Right ventricle myocardium inferior (tissue), 1 donor: ENCODE measurements at regions not wholly inside any gene's neighbourhood (a gene's known extent, or its start where the extent isn't known, plus 50 kb on each side); places are given as distances from the start of the nearest gene placed in this dataset.
"Not testable (repeated sequence)": the region's sequence is repeated elsewhere in the genome, so short reads cannot be mapped to it uniquely, and the experiment has no call there.

Experiments
- ATAC-seq: fragments of 200-7000 bp; cut with Tn5 transposase; one replicate; pipeline ENCODE4 v1.9.1; 2020; ENCODE audit warnings: mild to moderate bottlenecking, moderate library complexity
- DNase-seq: peaks from one replicate; pipeline ENCODE4 v3.0.0; 2021; ENCODE audit errors: missing footprints
- intact Hi-C: fragments of 100-400 bp; cut with DNase I; formaldehyde crosslinking; loops from one replicate; pipeline ENCODE4 v1.11.0; 2022
- donor health status: DM: no; HTN: yes; CAD: no; lungs with severe emphysema.

DNA sequence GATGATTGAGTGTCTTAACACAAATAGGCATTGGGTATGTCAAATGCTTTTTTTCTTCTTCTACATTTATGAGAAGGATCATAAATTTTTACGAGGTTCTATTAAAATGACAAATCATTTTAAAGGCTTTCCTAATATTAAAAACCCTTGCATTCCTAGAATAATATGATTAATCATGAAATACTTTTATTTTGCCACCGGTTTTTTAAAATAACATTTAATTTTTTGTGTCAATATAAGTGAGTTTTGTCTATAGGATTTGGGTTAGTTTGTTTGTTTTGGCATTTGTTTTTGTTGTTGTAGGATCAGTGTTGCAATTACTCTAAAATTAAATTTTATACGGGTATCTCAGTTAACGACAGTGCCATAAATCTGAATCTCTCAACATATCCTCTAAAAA lies 169.7 kb upstream of the STK26 start:
- intact Hi-C loops: no loop called here
- ATAC-seq (no peak), DNase-seq (no peak)

DNA sequence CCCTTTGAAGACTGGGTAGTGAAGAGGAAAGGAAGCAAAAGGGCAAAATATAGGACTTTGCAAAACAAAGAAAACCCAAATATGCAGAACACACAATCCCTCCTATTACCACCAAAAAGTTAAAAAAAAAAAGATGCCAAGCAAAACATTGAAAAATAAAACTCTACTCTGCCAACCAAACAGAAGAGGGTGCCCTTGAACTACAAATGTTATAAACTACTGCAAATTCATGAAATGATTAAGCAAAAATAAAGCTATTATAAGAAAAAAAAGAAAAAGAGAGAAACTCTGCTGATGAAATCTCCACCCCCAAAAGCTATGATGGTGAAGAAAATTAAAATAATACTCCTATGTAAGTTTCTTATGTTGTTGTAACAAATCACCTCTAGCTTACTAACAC lies 168.5 kb upstream of the STK26 start:
- no peak for DNase-seq
- ATAC-seq: no peak
- intact Hi-C loops: no loop called here

DNA sequence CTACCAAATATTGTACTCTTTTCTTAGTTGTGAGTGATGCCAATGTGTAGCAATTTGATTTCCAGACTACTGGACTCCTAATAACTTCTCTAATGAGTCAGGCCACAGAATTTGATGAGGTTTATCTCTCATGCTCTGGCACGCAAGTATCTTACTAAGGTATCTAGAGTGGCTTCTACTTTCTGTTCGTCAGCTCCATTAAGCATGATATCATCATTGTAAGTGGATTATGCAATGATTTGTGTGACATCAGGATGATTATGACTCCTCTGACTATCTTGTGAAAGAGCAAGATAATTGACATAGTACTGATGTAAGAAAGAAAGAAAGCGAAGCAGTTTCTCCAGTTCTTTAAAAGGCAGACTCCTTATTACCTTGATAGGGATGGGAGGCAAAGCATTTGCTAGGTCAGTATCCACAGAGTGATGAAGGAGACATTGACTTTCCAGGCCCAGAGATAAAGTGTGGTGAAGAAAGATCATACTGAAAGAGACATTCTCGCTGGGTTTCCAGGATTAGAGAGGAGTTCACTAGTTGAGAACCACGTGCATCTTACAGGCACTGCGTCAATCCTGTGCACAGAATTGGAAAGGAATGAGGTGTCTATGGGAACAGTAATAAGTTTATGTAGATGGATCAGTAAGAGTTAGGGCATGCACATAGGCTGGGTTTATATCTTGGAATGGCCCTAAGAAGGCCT lies 161.9 kb upstream of the STK26 start:
- no peak for ATAC-seq
- no peak for DNase-seq
- intact Hi-C loops: no loop called here

DNA sequence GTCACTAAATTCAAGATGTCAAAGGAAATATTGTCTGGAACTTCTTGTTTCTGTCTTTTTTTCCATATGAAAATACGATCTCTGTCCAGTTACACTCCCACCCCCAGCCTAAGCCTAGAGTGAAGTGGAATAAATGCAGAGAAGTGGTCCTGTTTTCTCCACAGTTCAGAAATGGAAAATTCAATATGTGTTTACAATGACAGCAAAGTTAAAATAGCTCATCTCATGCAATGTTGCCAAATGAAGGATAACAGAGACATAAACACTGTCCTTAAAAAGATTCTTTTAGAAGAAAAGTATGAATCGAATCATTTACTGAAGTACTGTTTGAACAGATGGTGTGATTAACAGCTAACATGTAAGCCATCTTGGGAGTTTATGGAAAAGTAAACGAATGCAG lies 160.8 kb upstream of the STK26 start:
- intact Hi-C loops: no loop called here
- no peak for ATAC-seq

DNA sequence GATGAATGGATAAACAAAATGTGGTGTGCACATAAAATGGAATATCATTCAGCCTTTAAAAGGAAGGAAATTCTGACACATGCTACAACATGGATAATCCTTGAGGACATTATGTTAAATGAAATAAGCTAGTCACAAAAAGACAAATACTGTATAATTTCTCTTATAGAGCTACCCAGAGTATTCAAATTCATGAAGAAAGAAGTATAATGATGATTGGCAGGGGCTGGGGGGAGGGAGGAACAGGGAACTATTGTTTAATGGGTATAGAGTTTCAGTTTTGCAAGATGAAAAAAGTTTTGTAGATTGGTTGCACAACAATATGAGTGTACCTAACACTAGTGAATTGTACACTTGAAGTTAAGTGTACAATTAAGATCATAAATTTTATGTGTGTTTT lies 153.9 kb upstream of the STK26 start:
- intact Hi-C loops: no loop called here
- no peak for DNase-seq
- no peak for ATAC-seq

More for the DNA sequence above, 160.8 kb upstream of the STK26 start:
- no peak for DNase-seq

DNA sequence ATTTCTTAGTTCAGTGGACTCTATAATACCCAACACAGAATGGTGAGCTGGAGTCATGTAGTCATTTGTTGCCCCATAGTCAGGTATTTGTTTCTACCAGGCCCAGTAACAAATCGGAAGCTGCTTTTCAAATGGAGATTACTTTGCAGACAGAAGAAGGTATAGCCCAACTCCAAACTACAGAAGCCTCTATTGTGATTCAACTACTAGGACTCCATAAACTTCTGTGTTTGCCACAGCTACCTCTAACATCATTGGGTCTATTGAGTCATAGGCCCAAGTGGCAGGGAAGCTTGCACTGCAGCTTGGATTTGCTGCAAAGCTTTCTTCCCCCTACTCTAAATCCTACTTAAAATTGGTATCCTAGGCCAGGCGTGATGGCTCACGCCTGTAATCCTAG lies 148.8 kb upstream of the STK26 start:
- intact Hi-C loops: no loop called here
- DNase-seq (no peak), ATAC-seq (no peak)

DNA sequence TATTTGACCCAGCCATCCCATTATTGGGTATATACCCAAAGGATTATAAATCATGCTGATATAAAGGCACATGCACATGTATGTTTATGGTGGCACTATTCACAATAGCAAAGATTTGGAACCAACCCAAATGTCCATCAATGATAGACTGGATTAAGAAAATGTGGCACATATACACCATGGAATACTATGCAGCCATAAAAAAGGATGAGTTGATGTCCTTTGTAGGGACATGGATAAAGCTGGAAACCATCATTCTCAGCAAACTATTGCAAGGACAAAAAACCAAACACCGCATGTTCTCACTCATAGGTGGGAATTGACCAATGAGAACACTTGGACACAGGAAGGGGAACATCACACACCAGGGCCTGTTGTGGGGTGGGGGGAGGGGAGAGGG lies 147.3 kb upstream of the STK26 start:
- ATAC-seq, intact Hi-C loops: not testable (repeated sequence)

DNA sequence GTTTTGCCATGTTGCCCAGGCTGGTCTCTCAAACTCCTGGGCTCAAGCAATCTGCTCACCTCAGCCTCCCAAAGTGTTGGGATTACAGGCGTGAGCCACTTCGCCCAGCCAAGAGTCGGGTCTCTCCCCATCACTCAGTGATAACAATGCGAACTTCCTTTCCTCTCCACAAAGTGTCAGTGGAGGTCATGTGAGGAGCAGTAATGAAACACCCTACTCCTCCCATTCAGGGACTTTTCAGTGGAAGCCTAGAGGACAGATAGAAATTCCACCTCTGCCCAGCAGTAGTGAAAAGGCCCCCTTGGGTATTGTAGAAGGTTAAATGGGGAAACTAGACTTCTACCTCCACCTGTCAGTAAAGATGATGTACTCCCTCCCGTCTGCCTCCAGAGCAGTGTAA lies 141.9 kb upstream of the STK26 start:
- intact Hi-C loops: no loop called here
- DNase-seq (no peak), ATAC-seq (no peak)

More for the DNA sequence above, 147.3 kb upstream of the STK26 start:
- DNase-seq: not testable (repeated sequence)

DNA sequence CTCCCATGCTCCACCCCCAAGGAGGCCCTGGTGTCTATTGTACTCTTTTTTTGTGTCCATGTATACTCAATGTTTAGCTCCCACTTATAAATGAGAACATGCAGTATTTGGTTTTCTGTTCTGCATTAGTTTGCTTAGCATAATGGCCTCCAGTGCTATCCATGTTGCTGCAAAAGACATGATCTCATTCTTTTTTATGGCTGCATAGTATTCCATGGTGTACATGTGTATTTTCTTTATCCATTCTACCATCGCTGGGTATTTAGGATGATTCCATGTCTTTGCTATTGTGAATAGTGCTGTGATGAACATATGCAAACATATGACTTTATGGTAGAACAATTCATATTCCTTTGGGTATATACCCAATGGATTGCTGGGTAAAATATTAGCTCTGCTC lies 138.1 kb upstream of the STK26 start:
- ATAC-seq: not testable (repeated sequence)

DNA sequence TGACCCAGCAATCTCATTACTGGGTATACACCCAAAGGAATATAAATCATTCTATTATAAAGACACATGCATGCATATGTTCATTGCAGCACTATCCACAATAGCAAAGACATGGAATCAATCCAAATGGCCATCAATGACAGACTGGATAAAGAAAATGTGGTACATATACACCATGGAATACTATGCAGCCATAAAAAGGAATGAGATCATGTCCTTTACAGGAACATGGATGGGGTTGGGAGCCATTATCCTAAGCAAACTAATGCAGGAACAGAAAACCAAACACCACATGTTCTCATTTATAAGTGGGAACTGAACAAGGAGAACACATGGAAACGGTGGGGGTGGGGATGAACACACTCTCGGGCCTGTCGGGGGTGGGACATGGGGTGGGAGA lies 129.2 kb upstream of the STK26 start:
- intact Hi-C loops: not testable (repeated sequence)

More for the DNA sequence above, 138.1 kb upstream of the STK26 start:
- DNase-seq, intact Hi-C loops: not testable (repeated sequence)

DNA sequence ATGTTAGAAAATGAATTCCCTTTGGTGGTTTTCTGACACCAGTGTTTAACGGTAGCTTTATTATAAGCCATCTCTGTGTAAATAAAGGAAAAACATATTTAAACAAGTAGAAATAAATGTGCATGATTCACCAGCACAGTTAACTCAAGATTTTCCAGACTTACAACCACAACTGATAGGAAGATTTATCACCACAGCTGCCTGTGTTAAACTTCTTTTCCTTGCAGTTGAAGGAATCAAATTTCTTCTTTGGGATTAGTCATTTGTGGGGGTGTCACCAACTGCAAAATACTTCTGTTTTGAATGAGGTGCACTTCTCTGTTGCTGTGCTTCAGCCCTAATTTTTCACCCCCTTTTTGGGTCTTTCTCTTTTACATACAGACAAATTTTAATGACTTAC lies 128.1 kb upstream of the STK26 start:
- ATAC-seq (no peak), DNase-seq (no peak)
- intact Hi-C loops: no loop called here

More for the DNA sequence above, 129.2 kb upstream of the STK26 start:
- ATAC-seq, DNase-seq: not testable (repeated sequence)

DNA sequence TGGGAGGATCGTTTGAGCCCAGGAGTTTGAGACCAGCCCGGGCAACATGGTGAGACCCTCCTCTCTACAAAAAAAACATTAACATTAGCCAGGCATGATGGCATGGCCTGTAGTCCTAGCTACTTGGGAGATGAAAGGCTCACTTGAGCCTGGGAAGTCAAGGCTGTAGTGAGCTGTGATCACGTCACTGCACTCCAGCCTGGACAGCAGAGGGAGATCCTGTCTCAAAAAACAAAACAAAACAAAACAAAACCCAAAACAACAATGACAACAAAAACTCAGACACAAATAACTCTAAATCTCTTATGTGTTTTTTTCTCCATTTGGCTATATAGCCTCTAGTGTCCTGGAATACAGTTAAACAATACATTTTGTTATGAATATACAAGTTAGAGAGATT lies 127.3 kb upstream of the STK26 start:
- ATAC-seq: no peak
- intact Hi-C loops: no loop called here
- no peak for DNase-seq

DNA sequence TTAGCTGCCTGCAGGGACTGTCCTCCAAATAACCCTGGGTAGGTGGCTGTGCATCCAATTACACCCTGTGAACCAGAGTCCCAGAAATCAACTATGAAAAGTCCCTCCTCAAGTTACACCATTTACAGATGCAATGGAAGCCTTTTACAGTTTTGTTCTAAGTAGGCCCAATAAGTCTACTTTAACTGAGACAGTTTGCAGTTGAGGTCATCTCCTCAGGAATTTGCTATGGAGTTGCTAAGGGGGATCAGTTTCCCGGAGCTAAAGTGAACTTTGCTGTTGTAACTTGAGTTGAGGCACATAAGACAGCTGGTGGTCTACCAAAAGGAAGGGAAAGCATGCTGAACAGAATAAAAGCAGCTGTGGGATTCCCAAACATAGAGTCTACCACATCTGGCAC lies 121.6 kb upstream of the STK26 start:
- no peak for DNase-seq
- intact Hi-C loops: no loop called here

DNA sequence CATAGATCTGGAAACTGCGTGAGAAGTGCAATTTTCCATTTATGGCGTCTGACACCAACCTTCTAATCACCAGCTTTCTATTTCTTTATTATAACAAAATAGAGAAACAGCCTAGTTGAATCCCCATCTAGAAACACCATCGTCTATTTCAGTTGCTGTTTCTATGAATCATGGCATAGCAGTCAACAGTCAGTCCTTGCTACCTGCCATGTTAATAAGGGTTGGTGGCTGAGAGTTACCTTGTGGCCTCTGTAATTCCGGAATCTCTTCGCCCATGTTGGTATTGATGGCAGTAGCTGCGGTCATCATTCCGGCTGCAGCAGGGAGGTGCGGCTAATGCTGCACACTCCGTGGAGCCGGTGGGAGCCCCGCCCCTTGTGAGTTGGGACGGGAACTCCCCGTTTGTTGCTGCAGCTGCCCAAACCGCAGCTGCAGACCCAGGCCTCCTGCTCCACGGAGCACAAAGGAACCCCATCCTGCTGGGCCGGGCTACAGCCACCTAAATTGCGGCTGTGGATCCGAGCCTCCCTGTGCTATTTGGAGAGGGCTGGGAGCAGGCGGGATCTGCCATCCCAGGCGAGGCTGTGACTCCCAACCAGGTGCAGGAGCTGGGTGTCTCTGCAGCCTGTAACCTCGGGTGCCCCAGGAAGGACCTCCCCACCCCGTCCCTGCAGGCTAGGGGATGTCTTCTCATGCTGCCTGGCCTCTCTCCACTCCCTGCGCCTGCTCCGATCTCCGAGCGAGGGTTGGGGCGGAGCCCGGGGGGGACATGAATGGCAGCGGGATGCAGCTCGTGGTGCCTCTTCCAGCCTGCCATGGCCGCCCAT lies 115.4 kb upstream of the STK26 start:
- ATAC-seq: no peak
- DNase-seq: peak; percentile 22
- intact Hi-C loops: no loop called here

More for the DNA sequence above, 121.6 kb upstream of the STK26 start:
- no peak for ATAC-seq

DNA sequence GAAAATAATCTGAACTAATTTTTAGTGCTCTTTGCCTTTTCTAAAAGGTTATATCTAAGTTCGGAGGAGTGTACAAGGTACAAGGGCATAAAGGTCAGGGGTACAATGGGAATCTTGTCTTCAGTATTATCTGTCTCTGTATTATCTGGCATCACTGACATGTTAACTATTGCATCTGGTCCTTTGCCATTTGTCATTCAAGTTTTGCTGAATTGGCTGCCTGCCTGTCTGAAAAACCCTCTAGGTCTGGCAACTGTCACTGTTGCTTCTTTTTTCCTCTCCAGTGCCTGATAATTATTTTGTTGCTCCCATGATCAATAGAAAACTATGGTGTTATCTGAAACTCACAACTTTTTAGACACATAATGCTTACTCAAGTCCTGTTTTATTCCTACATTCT lies 112.5 kb upstream of the STK26 start:
- DNase-seq (no peak), ATAC-seq (no peak)
- intact Hi-C loops: no loop called here

DNA sequence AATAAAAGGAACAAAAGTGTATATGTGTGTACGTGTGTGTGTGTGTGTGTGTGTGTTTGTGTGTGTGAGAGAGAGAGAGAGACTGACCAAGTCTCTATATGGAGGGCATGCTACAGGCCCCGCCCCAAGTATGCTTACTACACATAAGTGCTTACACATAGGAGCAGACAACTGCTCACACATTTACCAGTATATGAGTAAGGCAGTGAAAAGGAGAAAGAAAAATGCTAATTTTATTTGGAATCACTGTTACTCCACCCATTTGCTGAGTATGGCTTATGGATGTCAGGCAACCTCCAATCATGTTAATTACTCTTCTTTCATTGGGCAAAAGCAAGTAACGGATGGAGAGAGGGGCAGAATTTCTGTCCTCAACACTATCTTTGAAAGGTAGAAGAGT lies 107.6 kb upstream of the STK26 start:
- no peak for ATAC-seq
- intact Hi-C loops: no loop called here
- DNase-seq: peak; percentile 30

DNA sequence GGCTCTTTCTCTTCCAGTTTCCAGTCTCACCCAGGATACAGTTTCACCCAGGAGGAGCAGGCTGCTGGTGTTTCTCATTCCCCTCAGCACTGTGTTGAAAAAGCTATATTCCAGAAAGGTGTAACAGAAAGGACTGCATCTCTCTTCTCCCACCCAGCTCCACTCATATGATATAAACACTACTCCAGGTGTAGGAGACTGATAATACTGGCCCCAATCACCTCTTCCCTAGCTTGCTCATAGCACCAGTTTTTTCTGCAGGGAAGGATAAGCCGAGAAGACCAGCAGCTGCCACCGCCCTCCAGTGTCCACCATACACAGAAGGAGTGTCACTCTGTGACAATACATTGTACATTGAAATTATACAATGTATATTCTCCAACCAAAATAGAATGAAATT lies 105.5 kb upstream of the STK26 start:
- DNase-seq (peak; percentile 25), ATAC-seq (no peak)
- intact Hi-C loops: no loop called here

DNA sequence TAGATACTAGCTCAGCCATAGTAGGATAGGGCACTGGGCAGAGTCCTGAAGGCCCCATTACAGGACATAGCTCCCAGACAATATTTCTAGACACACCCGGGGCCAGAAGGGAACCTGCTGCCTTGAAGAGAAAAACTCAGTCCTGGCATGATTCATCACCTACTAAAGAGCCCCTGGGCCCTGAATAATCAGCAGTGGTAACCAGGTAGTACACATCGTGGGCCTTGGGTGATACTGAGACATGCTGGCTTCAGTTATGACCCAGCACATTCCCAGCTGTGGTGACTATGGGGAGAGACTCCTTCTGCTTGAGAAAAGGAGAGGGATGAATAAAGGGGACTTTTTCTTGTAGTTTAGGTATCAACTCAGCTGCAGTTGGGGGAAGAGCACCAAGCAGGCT lies 104.3 kb upstream of the STK26 start:
- DNase-seq (no peak), ATAC-seq (no peak)
- intact Hi-C loops: no loop called here

DNA sequence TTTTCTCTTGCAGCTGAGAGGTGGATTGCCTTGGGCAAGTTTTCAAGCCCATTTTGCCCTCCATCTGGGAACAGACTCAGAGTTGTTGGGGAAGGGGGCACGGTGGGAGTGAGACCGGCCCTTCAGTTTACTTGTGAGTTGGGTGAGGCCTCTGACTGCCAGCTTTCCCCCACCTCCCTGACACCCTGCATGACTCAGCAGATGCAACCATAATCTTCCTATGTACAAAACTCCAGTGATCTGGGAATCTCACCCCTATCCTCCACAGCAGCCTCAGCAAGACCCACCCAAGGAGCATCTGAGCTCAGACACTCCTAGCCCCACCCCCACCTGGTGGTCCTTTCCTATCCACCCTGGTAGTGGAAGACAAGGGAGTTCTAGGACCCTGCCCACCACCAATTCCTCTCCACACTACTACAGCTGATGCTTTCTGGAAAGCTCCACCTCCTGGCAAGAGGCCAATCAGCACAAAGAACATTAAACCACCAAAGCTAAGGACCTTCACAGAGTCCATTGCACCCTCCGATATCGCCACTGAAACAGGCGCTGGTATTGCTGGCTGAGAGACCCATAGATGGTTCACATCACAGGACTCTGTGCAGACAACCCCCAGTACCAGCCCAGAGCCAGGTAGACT lies 99.4 kb upstream of the STK26 start:
- DNase-seq: no peak
- intact Hi-C loops: no loop called here
- ATAC-seq: no peak

DNA sequence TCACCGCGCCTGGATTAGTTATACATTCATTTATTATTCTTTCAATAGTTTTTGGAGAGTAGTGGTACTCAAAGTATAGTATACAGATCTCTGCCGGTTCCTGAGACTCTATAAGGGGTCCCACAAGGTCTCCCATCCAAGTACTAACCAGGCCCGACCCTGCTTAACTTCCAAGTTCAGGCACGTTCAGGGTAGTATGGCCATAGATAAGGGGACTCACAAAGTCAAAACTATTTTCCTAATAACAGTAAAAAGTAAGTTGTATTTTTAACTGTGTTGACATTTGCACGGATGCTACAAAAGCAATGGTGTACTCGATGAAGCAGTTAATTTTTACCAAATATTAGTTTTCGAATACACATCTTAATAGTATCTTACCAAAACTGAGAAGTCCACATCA lies 84.4 kb upstream of the STK26 start:
- DNase-seq (no peak), ATAC-seq (no peak)
- intact Hi-C loops: no loop called here
